NB4 (cell line): ENCODE measurements at regions not wholly inside any gene's neighbourhood (a gene's known extent, or its start where the extent isn't known, plus 50 kb on each side); places are given as distances from the start of the nearest gene placed in this dataset.

Source experiments
- CTCF ChIP-seq: IDR thresholded peaks from one replicate; pipeline ENCODE4 v1.5.1; 2012; ENCODE audit warnings: low read depth, low read length
- POLR2A ChIP-seq: IDR thresholded peaks from 2 replicates; pipeline ENCODE4 v1.6.1; 2011; ENCODE audit warnings: mild to moderate bottlenecking; ENCODE audit not compliant: insufficient read length; ENCODE audit errors: extremely low read depth

- TF ChIP-seq CTCF: no peak
- no peak for TF ChIP-seq POLR2A
Measured at GRCh38 chr1:208923946-208924720, 659.4 kb upstream of the CAMK1G start.
